EH (cell line): ENCODE measurements at regions not wholly inside any gene's neighbourhood (a gene's known extent, or its start where the extent isn't known, plus 50 kb on each side); places are given as distances from the start of the nearest gene placed in this dataset.

Source experiments
- DNase-seq: peaks from one replicate; pipeline ENCODE4 v3.0.0-alpha.2; 2015; ENCODE audit warnings: low read depth

- peak; percentile 20 for DNase-seq
Observed at GRCh38 chr6:132937466-132937906, 123.1 kb downstream of the RPS12 start.

GRCh38 chr6:132948889-132949288 lies 134.5 kb downstream of the RPS12 start:
- DNase-seq = no peak

GRCh38 chr6:132950566-132950965 lies 136.2 kb downstream of the RPS12 start:
- DNase-seq = no peak

GRCh38 chr6:132952031-132952867 lies 137.9 kb downstream of the RPS12 start:
- no peak for DNase-seq

GRCh38 chr6:132952986-132953385 lies 138.6 kb downstream of the RPS12 start:
- no peak for DNase-seq

GRCh38 chr6:132954222-132954621 lies 139.9 kb downstream of the RPS12 start:
- DNase-seq = no peak

GRCh38 chr6:132954936-132955335 lies 140.6 kb downstream of the RPS12 start:
- DNase-seq = no peak

GRCh38 chr6:132959639-132960326 lies 145.4 kb downstream of the RPS12 start:
- no peak for DNase-seq

GRCh38 chr6:132960720-132961119 lies 146.4 kb downstream of the RPS12 start:
- no peak for DNase-seq

GRCh38 chr6:132961122-132961521 lies 146.8 kb downstream of the RPS12 start:
- DNase-seq = peak; percentile 43

- DNase-seq = no peak
Observed at GRCh38 chr6:132961610-132962009, 147.2 kb downstream of the RPS12 start.

- DNase-seq = peak; percentile 51
Observed at GRCh38 chr6:132962936-132963868, 148.8 kb downstream of the RPS12 start.

GRCh38 chr6:132964101-132964867 lies 149.9 kb downstream of the RPS12 start:
- peak; percentile 6 for DNase-seq

GRCh38 chr6:132964868-132965382 lies 150.6 kb downstream of the RPS12 start:
- no peak for DNase-seq

GRCh38 chr6:132967871-132968270 lies 153.5 kb downstream of the RPS12 start:
- no peak for DNase-seq

- no peak for DNase-seq
Observed at GRCh38 chr6:132968419-132968950, 154.1 kb downstream of the RPS12 start.

- DNase-seq = no peak
Observed at GRCh38 chr6:132969196-132969595, 154.8 kb downstream of the RPS12 start.

- DNase-seq = no peak
Observed at GRCh38 chr6:132971676-132972075, 157.3 kb downstream of the RPS12 start.

GRCh38 chr6:132972254-132972653 lies 157.9 kb downstream of the RPS12 start:
- no peak for DNase-seq

- DNase-seq = no peak
Observed at GRCh38 chr6:132972971-132973370, 158.6 kb downstream of the RPS12 start.

GRCh38 chr6:132973514-132973993 lies 159.2 kb downstream of the RPS12 start:
- no peak for DNase-seq
